Endodermal cell (in vitro differentiated cells): ENCODE measurements at regions not wholly inside any gene's neighbourhood (a gene's known extent, or its start where the extent isn't known, plus 50 kb on each side); places are given as distances from the start of the nearest gene placed in this dataset.

Experiments used
- DNase-seq: peaks from one replicate; pipeline ENCODE4 v3.0.0-alpha.2; 2017
- H3K27ac ChIP-seq: 2 replicates; pipeline ENCODE4 v1.5.1; 2013; ENCODE audit warnings: mild to moderate bottlenecking, low read depth, low read length, moderate library complexity
- H3K27me3 ChIP-seq: 2 replicates; pipeline ENCODE4 v1.6.1; 2013; ENCODE audit warnings: mild to moderate bottlenecking, low read length, moderate library complexity; ENCODE audit not compliant: insufficient read depth, control insufficient read depth, poor library complexity, severe bottlenecking
- H3K36me3 ChIP-seq: 2 replicates; pipeline ENCODE4 v1.7.0; 2013; ENCODE audit warnings: mild to moderate bottlenecking, low read length, moderate library complexity; ENCODE audit not compliant: control insufficient read depth, insufficient read depth
- H3K4me1 ChIP-seq: one replicate; pipeline ENCODE4 v1.7.0; 2013; ENCODE audit warnings: low read length; ENCODE audit not compliant: control insufficient read depth, insufficient read depth
- H3K4me3 ChIP-seq: 2 replicates; pipeline ENCODE4 v1.5.1; 2013; ENCODE audit warnings: mild to moderate bottlenecking, low read length, moderate library complexity
- H3K9ac ChIP-seq: 2 replicates; pipeline ENCODE4 v1.6.1; 2013; ENCODE audit warnings: mild to moderate bottlenecking, low read length, moderate library complexity; ENCODE audit not compliant: poor library complexity, severe bottlenecking; ENCODE audit errors: extremely low read depth
- H3K9me3 ChIP-seq: 2 replicates; pipeline ENCODE4 v1.6.1; 2013; ENCODE audit warnings: mild to moderate bottlenecking, low read length, moderate library complexity; ENCODE audit not compliant: control insufficient read depth
- H3K27ac Mint-ChIP-seq: 2 replicates; pipeline ENCODE4 v1.8.0; 2020; ENCODE audit warnings: mixed read lengths
- H3K27me3 Mint-ChIP-seq: 2 replicates; pipeline ENCODE4 v1.8.0; 2021; ENCODE audit warnings: mild to moderate bottlenecking, mixed read lengths; ENCODE audit not compliant: insufficient read depth
- H3K36me3 Mint-ChIP-seq: 2 replicates; pipeline ENCODE4 v1.8.0; 2020; ENCODE audit warnings: low read depth, mixed read lengths
- H3K4me1 Mint-ChIP-seq: 2 replicates; pipeline ENCODE4 v1.8.0; 2020; ENCODE audit warnings: mixed read lengths
- H3K4me3 Mint-ChIP-seq: 2 replicates; pipeline ENCODE4 v1.8.0; 2020; ENCODE audit warnings: mild to moderate bottlenecking, moderate library complexity, mixed read lengths
- H3K9me3 Mint-ChIP-seq: 2 replicates; pipeline ENCODE4 v1.8.0; 2020; ENCODE audit warnings: mild to moderate bottlenecking, mixed read lengths
- WGBS, 2 experiments: methylation state at CpG; one replicate each; pipeline versions ENCODE4 v1.1.5 to v1.1.7; 2013; ENCODE audit warnings: missing lambda C conversion rate in 2 of 2, mixed read lengths in 1 of 2; ENCODE audit not compliant: insufficient coverage in 1 of 2, insufficient read length in 1 of 2; 5-methylcytosine and 5-hydroxymethylcytosine counted together
- TF ChIP-seq, protein P1 (sequence below): fragments of 200-600 bp; sonication (generic); conservative IDR thresholded peaks from 2 replicates; pipeline ENCODE4 v1.5.0; 2021; ENCODE audit warnings: antibody characterized with exemption, mild to moderate bottlenecking

DNA sequence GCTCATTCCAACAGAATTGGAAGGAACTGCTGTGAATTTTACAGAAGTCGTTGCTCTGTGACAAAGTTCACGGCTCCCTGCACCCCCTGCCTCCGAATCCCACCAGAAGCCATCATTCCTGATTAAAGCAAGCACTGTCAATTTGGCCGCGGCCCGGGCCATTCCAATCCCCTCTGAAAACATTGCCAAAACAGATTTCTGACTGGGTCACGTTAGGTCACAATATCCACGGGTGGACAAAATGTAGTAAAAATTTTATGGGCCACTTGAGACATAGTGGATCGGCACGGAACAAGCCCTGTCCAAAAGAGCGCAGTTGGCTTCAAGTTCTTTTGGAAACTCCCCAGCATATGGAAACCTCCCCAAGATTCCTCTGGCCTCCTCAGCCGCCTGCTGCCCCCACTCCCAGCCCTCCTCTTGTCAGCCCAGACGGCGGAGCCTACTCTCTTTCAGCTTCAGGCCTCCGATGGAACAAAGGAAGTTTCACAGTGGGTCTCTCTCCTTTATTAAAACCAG, 67.2 kb upstream of the IFNAR2 start:
- H3K27me3 Mint-ChIP-seq: peaks cover 15% of the 10 kb centered on the region

DNA sequence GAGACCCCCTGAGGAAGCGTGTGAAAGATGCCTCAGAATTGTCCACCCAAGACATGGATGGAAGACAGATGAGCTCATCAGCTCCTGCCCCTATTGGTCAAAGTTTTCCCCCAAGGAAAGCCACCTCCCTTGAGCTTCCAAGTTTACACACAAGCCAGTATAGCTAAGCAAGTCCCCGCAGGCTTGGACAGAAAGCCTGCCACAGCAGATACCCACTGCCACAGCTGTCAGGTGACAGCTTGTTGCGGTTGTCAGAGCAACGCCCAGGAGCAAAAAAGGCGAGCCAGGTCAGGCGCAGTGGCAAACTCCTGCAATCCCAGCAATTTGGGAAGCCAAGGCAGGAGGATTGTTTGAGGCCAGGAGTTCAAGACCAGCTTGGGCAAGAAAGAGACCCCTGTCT, 60.9 kb upstream of the IFNAR2 start:
- no peaks in the 10 kb centered on the region for H3K4me1 ChIP-seq
- H3K27ac ChIP-seq: no peak overlapping the region
- Mint-ChIP-seq H3K27me3 (peaks cover 18% of the 10 kb centered on the region), H3K9me3 (no peaks in the 10 kb centered on the region), H3K4me1 (no peaks in the 10 kb centered on the region), H3K36me3 (no peaks in the 10 kb centered on the region), H3K27ac (no peak overlapping the region), H3K4me3 (no peak overlapping the region)
- no peaks in the 10 kb centered on the region for H3K27me3 ChIP-seq
- WGBS, 2 experiments: 90 to 94% methylated on average over 6 of the region's 6 CpGs
- no peak overlapping the region for H3K4me3 ChIP-seq
- TF ChIP-seq, protein P1, sequence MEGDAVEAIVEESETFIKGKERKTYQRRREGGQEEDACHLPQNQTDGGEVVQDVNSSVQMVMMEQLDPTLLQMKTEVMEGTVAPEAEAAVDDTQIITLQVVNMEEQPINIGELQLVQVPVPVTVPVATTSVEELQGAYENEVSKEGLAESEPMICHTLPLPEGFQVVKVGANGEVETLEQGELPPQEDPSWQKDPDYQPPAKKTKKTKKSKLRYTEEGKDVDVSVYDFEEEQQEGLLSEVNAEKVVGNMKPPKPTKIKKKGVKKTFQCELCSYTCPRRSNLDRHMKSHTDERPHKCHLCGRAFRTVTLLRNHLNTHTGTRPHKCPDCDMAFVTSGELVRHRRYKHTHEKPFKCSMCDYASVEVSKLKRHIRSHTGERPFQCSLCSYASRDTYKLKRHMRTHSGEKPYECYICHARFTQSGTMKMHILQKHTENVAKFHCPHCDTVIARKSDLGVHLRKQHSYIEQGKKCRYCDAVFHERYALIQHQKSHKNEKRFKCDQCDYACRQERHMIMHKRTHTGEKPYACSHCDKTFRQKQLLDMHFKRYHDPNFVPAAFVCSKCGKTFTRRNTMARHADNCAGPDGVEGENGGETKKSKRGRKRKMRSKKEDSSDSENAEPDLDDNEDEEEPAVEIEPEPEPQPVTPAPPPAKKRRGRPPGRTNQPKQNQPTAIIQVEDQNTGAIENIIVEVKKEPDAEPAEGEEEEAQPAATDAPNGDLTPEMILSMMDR: no peak
- no peaks in the 10 kb centered on the region for H3K36me3 ChIP-seq
- H3K9me3 ChIP-seq: no peaks in the 10 kb centered on the region
- H3K9ac ChIP-seq: no peak overlapping the region
- DNase-seq: no peak

More for the DNA sequence above, 67.2 kb upstream of the IFNAR2 start:
- no peak overlapping the region for H3K4me3 Mint-ChIP-seq
- Histone ChIP-seq H3K36me3 (no peaks in the 10 kb centered on the region), H3K27ac (peak overlapping the region; percentile 91), H3K27me3 (no peaks in the 10 kb centered on the region), H3K4me1 (no peaks in the 10 kb centered on the region), H3K4me3 (no peak overlapping the region), H3K9me3 (no peaks in the 10 kb centered on the region), H3K9ac (no peak overlapping the region)
- TF ChIP-seq, protein P1: no peak
- H3K9me3 Mint-ChIP-seq: no peaks in the 10 kb centered on the region
- no peak overlapping the region for H3K27ac Mint-ChIP-seq
- WGBS, 2 experiments: 60 to 78% methylated on average over 11 to 15 of the region's 15 CpGs
- H3K36me3 Mint-ChIP-seq: no peaks in the 10 kb centered on the region
- no peaks in the 10 kb centered on the region for H3K4me1 Mint-ChIP-seq
- no peak for DNase-seq

DNA sequence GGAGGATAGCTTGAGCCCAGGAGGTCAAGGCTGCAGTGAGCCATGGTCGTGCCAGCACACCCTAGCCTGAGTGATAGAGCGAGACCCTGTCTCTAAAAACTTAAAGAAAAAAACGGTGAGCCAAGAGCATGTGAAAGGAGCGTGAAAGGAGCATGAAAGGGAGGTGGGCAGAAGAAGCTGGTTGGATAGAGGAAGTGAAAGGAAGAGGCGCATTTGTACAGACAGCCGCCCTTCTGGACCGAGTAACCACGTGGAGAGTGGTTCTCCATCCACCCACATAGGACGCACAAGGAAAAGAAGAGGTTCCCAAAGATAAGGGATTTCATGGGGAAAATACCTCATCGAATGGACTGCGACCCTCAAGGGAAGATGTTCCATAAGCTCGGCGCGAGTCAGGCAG, 60.4 kb upstream of the IFNAR2 start:
- H3K9me3 Mint-ChIP-seq: no peaks in the 10 kb centered on the region
- Histone ChIP-seq H3K9ac (no peak overlapping the region), H3K4me1 (no peaks in the 10 kb centered on the region), H3K4me3 (no peak overlapping the region), H3K36me3 (no peaks in the 10 kb centered on the region), H3K9me3 (no peaks in the 10 kb centered on the region), H3K27me3 (no peaks in the 10 kb centered on the region), H3K27ac (no peak overlapping the region)
- no peaks in the 10 kb centered on the region for H3K4me1 Mint-ChIP-seq
- WGBS, 2 experiments: 91 to 98% methylated on average over 13 to 14 of the region's 14 CpGs
- no peak overlapping the region for H3K4me3 Mint-ChIP-seq
- H3K27me3 Mint-ChIP-seq: peaks cover 18% of the 10 kb centered on the region
- TF ChIP-seq, protein P1: no peak
- DNase-seq: no peak
- no peak overlapping the region for H3K27ac Mint-ChIP-seq
- H3K36me3 Mint-ChIP-seq: no peaks in the 10 kb centered on the region
